ENCODE measurements at regions not wholly inside any gene's neighbourhood (a gene's known extent, or its start where the extent isn't known, plus 50 kb on each side); places are given as distances from the start of the nearest gene placed in this dataset.

- H3K4me3 ChIP-seq (ENCODE audit: low read length): no peak overlapping the region
- no peaks in the 10 kb centered on the region for H3K36me3 ChIP-seq (ENCODE audit: insufficient read depth, low read length)
- peaks cover 12% of the 10 kb centered on the region for H3K4me1 ChIP-seq (ENCODE audit: insufficient read depth, low read length)
- H3K27me3 ChIP-seq (ENCODE audit: insufficient read depth, low read length): no peaks in the 10 kb centered on the region
- WGBS: 35% methylated on average over 3 of the region's 3 CpGs
- H3K9ac ChIP-seq (ENCODE audit: low read depth, low read length): no peak overlapping the region
- no peaks in the 10 kb centered on the region for H3K9me3 ChIP-seq (ENCODE audit: insufficient read depth, low read depth, low read length)
- H3K27ac ChIP-seq (ENCODE audit: low read depth, low read length): no peak overlapping the region
Measured at GRCh38 chr18:74023220-74023619, 124.4 kb downstream of the FBXO15 start.

GRCh38 chr18:74019864-74020263, 127.8 kb downstream of the FBXO15 start:
- 87% methylated on average over 2 of the region's 3 CpGs for WGBS
- H3K4me3 ChIP-seq (ENCODE audit: low read length): no peak overlapping the region
- H3K27me3 ChIP-seq (ENCODE audit: insufficient read depth, low read length): no peaks in the 10 kb centered on the region
- no peak overlapping the region for H3K27ac ChIP-seq (ENCODE audit: low read depth, low read length)
- no peaks in the 10 kb centered on the region for H3K36me3 ChIP-seq (ENCODE audit: insufficient read depth, low read length)
- peaks cover 12% of the 10 kb centered on the region for H3K4me1 ChIP-seq (ENCODE audit: insufficient read depth, low read length)
- no peaks in the 10 kb centered on the region for H3K9me3 ChIP-seq (ENCODE audit: insufficient read depth, low read depth, low read length)
- H3K9ac ChIP-seq (ENCODE audit: low read depth, low read length): no peak overlapping the region

- H3K36me3 ChIP-seq (ENCODE audit: insufficient read depth, low read length): no peaks in the 10 kb centered on the region
- no peaks in the 10 kb centered on the region for H3K9me3 ChIP-seq (ENCODE audit: insufficient read depth, low read depth, low read length)
- WGBS: 90% methylated on average over 5 of the region's 5 CpGs
- H3K4me1 ChIP-seq (ENCODE audit: insufficient read depth, low read length): no peaks in the 10 kb centered on the region
- H3K27ac ChIP-seq (ENCODE audit: low read depth, low read length): no peak overlapping the region
- H3K27me3 ChIP-seq (ENCODE audit: insufficient read depth, low read length): no peaks in the 10 kb centered on the region
- H3K9ac ChIP-seq (ENCODE audit: low read depth, low read length): no peak overlapping the region
- H3K4me3 ChIP-seq (ENCODE audit: low read length): no peak overlapping the region
Measured at GRCh38 chr18:74013955-74014354, 133.7 kb downstream of the FBXO15 start.

GRCh38 chr18:74012954-74013630, 134.5 kb downstream of the FBXO15 start:
- Histone ChIP-seq H3K4me3 (ENCODE audit: low read length) (no peak overlapping the region), H3K36me3 (ENCODE audit: insufficient read depth, low read length) (no peaks in the 10 kb centered on the region), H3K9me3 (ENCODE audit: insufficient read depth, low read depth, low read length) (no peaks in the 10 kb centered on the region), H3K27me3 (ENCODE audit: insufficient read depth, low read length) (no peaks in the 10 kb centered on the region), H3K4me1 (ENCODE audit: insufficient read depth, low read length) (no peaks in the 10 kb centered on the region), H3K27ac (ENCODE audit: low read depth, low read length) (no peak overlapping the region), H3K9ac (ENCODE audit: low read depth, low read length) (no peak overlapping the region)
- WGBS: 93% methylated on average over 14 of the region's 14 CpGs

- Histone ChIP-seq H3K27me3 (ENCODE audit: insufficient read depth, low read length) (no peaks in the 10 kb centered on the region), H3K9me3 (ENCODE audit: insufficient read depth, low read depth, low read length) (no peaks in the 10 kb centered on the region), H3K9ac (ENCODE audit: low read depth, low read length) (no peak overlapping the region), H3K36me3 (ENCODE audit: insufficient read depth, low read length) (no peaks in the 10 kb centered on the region), H3K27ac (ENCODE audit: low read depth, low read length) (no peak overlapping the region), H3K4me1 (ENCODE audit: insufficient read depth, low read length) (no peaks in the 10 kb centered on the region), H3K4me3 (ENCODE audit: low read length) (no peak overlapping the region)
- 98% methylated on average over 8 of the region's 8 CpGs for WGBS
Measured at GRCh38 chr18:74006143-74006542, 141.5 kb downstream of the FBXO15 start.

GRCh38 chr18:74005320-74006109, 142.1 kb downstream of the FBXO15 start:
- Histone ChIP-seq H3K9me3 (ENCODE audit: insufficient read depth, low read depth, low read length) (no peaks in the 10 kb centered on the region), H3K27ac (ENCODE audit: low read depth, low read length) (no peak overlapping the region), H3K4me3 (ENCODE audit: low read length) (no peak overlapping the region), H3K36me3 (ENCODE audit: insufficient read depth, low read length) (no peaks in the 10 kb centered on the region), H3K4me1 (ENCODE audit: insufficient read depth, low read length) (no peaks in the 10 kb centered on the region), H3K27me3 (ENCODE audit: insufficient read depth, low read length) (no peaks in the 10 kb centered on the region), H3K9ac (ENCODE audit: low read depth, low read length) (no peak overlapping the region)
- 95% methylated on average over 4 of the region's 4 CpGs for WGBS

GRCh38 chr18:73992242-73993022, 155.2 kb downstream of the FBXO15 start:
- H3K27ac ChIP-seq (ENCODE audit: low read depth, low read length): no peak overlapping the region
- H3K36me3 ChIP-seq (ENCODE audit: insufficient read depth, low read length): no peaks in the 10 kb centered on the region
- WGBS: 95% methylated on average over 5 of the region's 5 CpGs
- no peaks in the 10 kb centered on the region for H3K4me1 ChIP-seq (ENCODE audit: insufficient read depth, low read length)
- no peaks in the 10 kb centered on the region for H3K27me3 ChIP-seq (ENCODE audit: insufficient read depth, low read length)
- peaks cover 7% of the 10 kb centered on the region; the same call in 1 of the 2 replicates for H3K9me3 ChIP-seq (ENCODE audit: insufficient read depth, low read depth, low read length)
- no peak overlapping the region for H3K4me3 ChIP-seq (ENCODE audit: low read length)
- H3K9ac ChIP-seq (ENCODE audit: low read depth, low read length): no peak overlapping the region

- WGBS: 94% methylated on average over 2 of the region's 2 CpGs
- no peak overlapping the region for H3K4me3 ChIP-seq (ENCODE audit: low read length)
- peaks cover 9% of the 10 kb centered on the region; the same call in 1 of the 2 replicates for H3K9me3 ChIP-seq (ENCODE audit: insufficient read depth, low read depth, low read length)
- H3K27me3 ChIP-seq (ENCODE audit: insufficient read depth, low read length): no peaks in the 10 kb centered on the region
- H3K27ac ChIP-seq (ENCODE audit: low read depth, low read length): no peak overlapping the region
- no peaks in the 10 kb centered on the region for H3K4me1 ChIP-seq (ENCODE audit: insufficient read depth, low read length)
- no peak overlapping the region for H3K9ac ChIP-seq (ENCODE audit: low read depth, low read length)
- H3K36me3 ChIP-seq (ENCODE audit: insufficient read depth, low read length): no peaks in the 10 kb centered on the region
Measured at GRCh38 chr18:73991570-73991969, 156.1 kb downstream of the FBXO15 start.

GRCh38 chr18:73990258-73990657, 157.4 kb downstream of the FBXO15 start:
- Histone ChIP-seq H3K36me3 (ENCODE audit: insufficient read depth, low read length) (no peaks in the 10 kb centered on the region), H3K9me3 (ENCODE audit: insufficient read depth, low read depth, low read length) (peaks cover 9% of the 10 kb centered on the region; the same call in 1 of the 2 replicates), H3K27me3 (ENCODE audit: insufficient read depth, low read length) (no peaks in the 10 kb centered on the region), H3K4me3 (ENCODE audit: low read length) (no peak overlapping the region), H3K27ac (ENCODE audit: low read depth, low read length) (no peak overlapping the region), H3K4me1 (ENCODE audit: insufficient read depth, low read length) (no peaks in the 10 kb centered on the region), H3K9ac (ENCODE audit: low read depth, low read length) (no peak overlapping the region)
- 97% methylated on average over 6 of the region's 6 CpGs for WGBS

- WGBS: 93% methylated on average over 2 of the region's 2 CpGs
- no peaks in the 10 kb centered on the region for H3K27me3 ChIP-seq (ENCODE audit: insufficient read depth, low read length)
Measured at GRCh38 chr18:73987247-73987980, 160.2 kb downstream of the FBXO15 start.

More at GRCh38 chr18:73987247-73987980, 160.2 kb downstream of the FBXO15 start:
- H3K9me3 ChIP-seq (ENCODE audit: insufficient read depth, low read depth, low read length): peaks cover 9% of the 10 kb centered on the region; the same call in 1 of the 2 replicates
- H3K4me1 ChIP-seq (ENCODE audit: insufficient read depth, low read length): no peaks in the 10 kb centered on the region
- no peak overlapping the region for H3K9ac ChIP-seq (ENCODE audit: low read depth, low read length)
- no peak overlapping the region for H3K27ac ChIP-seq (ENCODE audit: low read depth, low read length)
- no peak overlapping the region for H3K4me3 ChIP-seq (ENCODE audit: low read length)
- H3K36me3 ChIP-seq (ENCODE audit: insufficient read depth, low read length): no peaks in the 10 kb centered on the region
